Upper lobe of left lung (tissue), 4 donors: ENCODE measurements at regions not wholly inside any gene's neighbourhood (a gene's known extent, or its start where the extent isn't known, plus 50 kb on each side); places are given as distances from the start of the nearest gene placed in this dataset.

Experiments
- CTCF ChIP-seq, 6 experiments: fragments of 450-650 bp in 4 of 6; fragments of 200-600 bp in 2 of 6; sonication (generic) in 2 of 6; IDR thresholded peaks; one replicate each; pipeline ENCODE4 v1.5.1; 2016 to 2019; ENCODE audit warnings: antibody characterized with exemption in 6 of 6
- POLR2A ChIP-seq, 4 donors: fragments of 450-650 bp; IDR thresholded peaks; one replicate each; pipeline ENCODE4 v1.5.1; 2016 to 2017; ENCODE audit warnings: antibody characterized with exemption in 4 of 4, mild to moderate bottlenecking in 2 of 4
- POLR2AphosphoS5 ChIP-seq, 2 donors: sonication (generic); formaldehyde crosslinking; IDR thresholded peaks; one replicate each; pipeline ENCODE4 v1.5.1; 2017; ENCODE audit warnings: antibody characterized with exemption in 2 of 2

GRCh38 chr6:139698526-139699176 lies 324.2 kb upstream of the CITED2 start:
- TF ChIP-seq CTCF (IDR thresholded peaks at IDR 0.05) (no peak), POLR2A (IDR thresholded peaks at IDR 0.05) (no peak), POLR2AphosphoS5 (IDR thresholded peaks at IDR 0.05) (no peak)
